GM12873 (cell line): ENCODE measurements at regions not wholly inside any gene's neighbourhood (a gene's known extent, or its start where the extent isn't known, plus 50 kb on each side); places are given as distances from the start of the nearest gene placed in this dataset.

Experiments
- CTCF ChIP-seq: IDR thresholded peaks from 2 replicates; pipeline ENCODE4 v1.5.1; 2012; ENCODE audit warnings: low read depth, mild to moderate bottlenecking, moderate library complexity, low read length, control low read depth; ENCODE audit not compliant: insufficient read depth; ENCODE audit errors: missing control alignments

- TF ChIP-seq CTCF, result no peak
Observed at GRCh38 chr5:2514484-2514883, 237.0 kb downstream of the IRX2 start.

- no peak for TF ChIP-seq CTCF
Observed at GRCh38 chr5:2511706-2512105, 239.8 kb downstream of the IRX2 start.

GRCh38 chr5:2511126-2511525 lies 240.4 kb downstream of the IRX2 start:
- TF ChIP-seq CTCF, result no peak

- TF ChIP-seq CTCF, result no peak
Observed at GRCh38 chr5:2509527-2509926, 241.9 kb downstream of the IRX2 start.

- no peak for TF ChIP-seq CTCF
Observed at GRCh38 chr5:2508514-2508913, 243.0 kb downstream of the IRX2 start.

GRCh38 chr5:2507611-2508010 lies 243.9 kb downstream of the IRX2 start:
- TF ChIP-seq CTCF, result no peak

GRCh38 chr5:2506603-2507002 lies 244.9 kb downstream of the IRX2 start:
- no peak for TF ChIP-seq CTCF
